Stimulated activated CD4-positive, alpha-beta T cell treated with anti-CD3 and anti-CD28 coated beads, TNF-alpha, amount 100 ng/mL, for 4 hours (primary cell): ENCODE measurements at regions not wholly inside any gene's neighbourhood (a gene's known extent, or its start where the extent isn't known, plus 50 kb on each side); places are given as distances from the start of the nearest gene placed in this dataset.
"Not testable (repeated sequence)": the region's sequence is repeated elsewhere in the genome, so short reads cannot be mapped to it uniquely, and the experiment has no call there.

Source experiments
- DNase-seq, 3 experiments: peaks; one replicate each; pipeline ENCODE4 v3.0.0-alpha.2; 2020; ENCODE audit warnings: low read depth in 3 of 3

GRCh38 chr3:124137216-124137615 lies 145.3 kb upstream of the ROPN1 start:
- no peak for DNase-seq

GRCh38 chr3:124138148-124138547 lies 146.2 kb upstream of the ROPN1 start:
- no peak for DNase-seq

DNA sequence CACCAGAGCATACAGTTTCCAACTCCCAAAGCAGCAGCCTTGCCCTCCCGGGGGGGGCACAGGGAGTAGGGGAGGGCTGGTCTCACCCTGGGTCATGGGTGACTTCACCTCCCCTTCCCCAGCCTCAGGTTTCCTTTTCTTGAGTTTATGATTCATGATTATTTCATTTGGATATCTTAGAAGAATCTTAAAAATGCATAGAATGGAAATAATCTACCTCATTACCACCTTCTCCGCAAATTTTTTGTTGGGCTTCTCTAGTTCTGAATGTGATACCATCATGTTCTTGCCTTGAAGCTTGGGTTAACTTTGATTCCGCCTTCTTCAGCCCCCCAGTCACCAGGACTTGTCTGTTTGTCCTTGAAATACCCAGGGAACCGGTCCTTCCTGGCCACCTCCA lies 148.8 kb upstream of the ROPN1 start:
- no peak for DNase-seq

DNA sequence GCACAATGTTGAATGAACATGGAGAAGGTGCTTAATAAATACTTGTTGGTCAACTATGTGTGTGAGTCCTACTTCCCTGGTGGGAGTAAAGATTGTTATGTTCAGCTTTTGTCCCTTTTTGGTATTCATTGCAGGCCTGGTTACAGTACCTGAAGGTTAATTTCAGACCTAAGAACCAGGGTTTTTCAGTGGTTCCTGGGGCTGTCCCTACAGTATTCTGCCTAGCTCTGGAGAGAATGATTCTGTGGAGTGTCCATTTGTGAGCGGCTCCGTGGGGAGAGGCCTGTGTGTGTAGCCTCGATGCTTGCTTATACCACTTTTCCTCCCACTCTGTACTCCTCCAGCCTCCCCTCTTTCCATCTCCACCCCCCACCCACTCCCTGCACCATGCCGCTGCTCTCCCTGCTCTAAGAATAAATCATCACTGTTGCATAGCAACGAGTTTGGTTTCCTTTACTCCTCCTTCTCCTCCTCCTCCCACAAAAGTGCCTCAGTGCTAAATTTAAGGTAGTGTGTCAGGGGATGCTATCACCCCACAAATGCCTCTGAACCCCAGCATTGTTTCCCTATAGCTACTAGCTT lies 150.6 kb upstream of the ROPN1 start:
- no peak for DNase-seq

- no peak for DNase-seq
These were observed 151.1 kb upstream of the ROPN1 start for GRCh38 chr3:124143047-124143446.

GRCh38 chr3:124144035-124144814 lies 152.3 kb upstream of the ROPN1 start:
- DNase-seq = no peak

DNA sequence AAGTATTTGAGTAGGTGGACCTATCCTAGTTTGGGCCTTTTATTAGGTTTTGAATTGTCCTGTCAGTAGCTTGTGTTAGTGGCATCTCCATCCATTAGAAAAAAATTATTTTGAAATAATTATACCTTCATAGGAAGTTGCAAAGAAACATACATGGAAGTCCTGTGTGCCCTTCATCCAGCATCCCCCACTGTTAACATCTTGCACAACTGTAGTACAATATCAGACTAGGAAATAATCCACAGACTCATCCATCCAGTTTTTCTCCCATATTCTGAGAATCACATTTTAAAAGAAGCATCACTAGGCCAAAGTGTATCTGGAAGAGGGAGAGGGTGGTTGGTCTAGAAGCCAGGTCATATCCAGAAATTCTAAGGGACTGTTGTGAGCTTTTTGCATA lies 155.5 kb upstream of the ROPN1 start:
- DNase-seq = no peak

DNA sequence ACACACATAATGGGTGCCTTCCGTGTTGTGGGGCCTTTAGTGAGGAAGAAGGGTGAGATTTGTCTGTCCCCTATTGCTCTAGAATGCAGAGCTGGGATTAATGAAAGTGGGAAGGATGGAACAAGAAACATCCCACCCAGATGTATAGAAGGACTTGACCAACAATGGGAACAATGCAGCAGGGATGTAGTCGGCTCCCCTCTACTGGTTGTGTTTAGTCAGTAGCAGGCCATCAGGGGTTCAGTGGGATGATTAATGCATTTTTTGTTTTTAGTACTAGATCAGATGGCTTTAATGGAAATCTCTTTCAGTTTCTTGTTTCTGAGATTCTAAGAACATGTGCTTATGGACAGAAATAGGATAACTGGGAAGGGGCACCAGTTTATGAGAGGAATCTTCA lies 156.0 kb upstream of the ROPN1 start:
- no peak for DNase-seq

DNA sequence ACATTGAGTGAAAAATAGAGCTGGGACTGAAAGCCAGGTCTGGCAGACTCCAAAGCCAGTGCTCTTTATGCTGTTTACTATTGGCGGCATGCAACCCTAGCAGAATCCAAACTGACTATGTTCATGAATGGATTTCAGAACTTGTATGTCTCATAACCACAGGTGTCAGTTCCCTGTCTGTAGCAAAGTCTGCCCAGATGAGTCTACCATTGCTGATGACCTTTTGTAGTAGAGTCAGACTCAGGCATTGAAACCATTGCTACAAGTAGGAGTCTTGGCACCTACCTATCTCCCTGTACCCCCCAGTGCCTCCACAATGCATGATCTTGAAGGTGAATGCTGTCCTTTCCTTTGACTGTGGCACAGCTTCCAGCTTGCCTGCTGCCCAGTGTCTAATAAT lies 157.2 kb upstream of the ROPN1 start:
- no peak for DNase-seq

DNA sequence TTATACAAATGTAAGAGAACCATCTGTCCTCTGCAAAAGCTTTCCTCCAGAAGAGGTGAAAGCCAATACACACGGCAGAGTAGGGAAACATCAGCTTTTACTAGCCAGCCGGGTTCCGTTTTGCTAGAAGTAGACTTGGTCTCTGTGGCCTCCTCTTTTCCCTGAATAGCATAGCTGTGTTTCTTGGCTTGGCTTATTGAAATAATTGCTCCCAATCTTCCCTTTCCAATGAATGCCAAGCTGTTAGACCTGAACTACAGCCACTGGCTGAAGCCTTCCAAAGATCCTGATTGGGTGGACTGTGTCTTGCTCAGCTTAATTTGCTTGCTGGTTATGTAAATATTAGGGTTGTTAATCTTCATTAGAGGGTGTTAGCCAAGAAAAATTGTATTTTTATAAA lies 157.8 kb upstream of the ROPN1 start:
- no peak for DNase-seq

DNA sequence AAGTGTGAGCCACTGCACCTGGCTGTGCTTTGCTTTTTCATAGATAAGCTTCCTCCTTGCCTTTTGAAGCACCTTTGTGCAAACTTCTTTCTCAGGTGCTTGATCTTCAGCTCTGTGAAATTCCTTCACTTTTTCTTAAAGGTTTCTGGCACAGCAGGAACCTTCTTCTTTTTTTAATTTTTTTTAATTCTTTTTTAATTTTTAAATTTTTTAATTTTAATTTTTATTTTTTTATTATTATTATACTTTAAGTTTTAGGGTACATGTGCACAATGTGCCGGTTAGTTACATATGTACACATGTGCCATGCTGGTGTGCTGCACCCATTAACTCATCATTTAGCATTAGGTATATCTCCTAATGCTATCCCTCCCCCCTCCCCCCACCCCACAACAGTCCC lies 161.0 kb upstream of the ROPN1 start:
- DNase-seq = not testable (repeated sequence)

DNA sequence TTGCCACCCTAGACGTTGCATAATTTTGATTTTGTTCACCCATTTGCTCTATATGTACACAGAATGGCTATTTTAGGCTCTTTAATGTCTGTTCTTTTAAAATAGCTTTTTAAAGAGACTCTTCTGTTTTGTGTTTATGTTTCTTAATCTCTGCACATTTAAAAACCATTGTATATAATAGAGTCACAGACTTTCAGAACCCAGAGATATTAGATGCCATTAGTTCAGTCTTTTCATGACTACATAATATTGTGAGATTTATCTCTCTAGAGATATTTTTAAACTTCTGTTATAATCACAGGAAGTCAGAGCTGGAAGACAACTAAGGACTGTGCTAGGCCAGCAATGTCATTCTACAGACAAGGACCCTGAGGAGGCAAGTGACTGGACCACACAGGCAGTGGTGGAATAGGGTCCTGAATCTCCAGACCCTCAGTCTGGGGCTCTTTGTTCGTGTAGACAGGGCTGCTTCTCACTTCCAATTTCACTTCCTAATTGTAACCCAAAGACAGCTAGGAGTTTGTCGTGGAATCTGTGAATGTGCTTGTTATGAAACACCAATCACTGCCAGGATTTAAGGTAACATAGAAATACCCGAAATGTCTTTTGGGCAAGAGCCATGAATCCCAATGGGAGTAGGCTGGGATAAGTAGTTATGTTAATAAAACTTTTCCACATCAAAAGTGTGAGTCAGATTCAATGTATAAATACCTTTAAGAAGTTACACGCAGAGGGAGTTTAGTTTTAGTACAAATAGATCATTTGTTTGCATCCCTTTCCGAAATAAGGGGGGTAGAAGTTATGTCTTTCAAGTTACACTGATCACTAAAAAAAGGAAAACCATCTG lies 165.2 kb upstream of the ROPN1 start:
- DNase-seq = no peak

GRCh38 chr3:124157748-124158147 lies 165.8 kb upstream of the ROPN1 start:
- no peak for DNase-seq

DNA sequence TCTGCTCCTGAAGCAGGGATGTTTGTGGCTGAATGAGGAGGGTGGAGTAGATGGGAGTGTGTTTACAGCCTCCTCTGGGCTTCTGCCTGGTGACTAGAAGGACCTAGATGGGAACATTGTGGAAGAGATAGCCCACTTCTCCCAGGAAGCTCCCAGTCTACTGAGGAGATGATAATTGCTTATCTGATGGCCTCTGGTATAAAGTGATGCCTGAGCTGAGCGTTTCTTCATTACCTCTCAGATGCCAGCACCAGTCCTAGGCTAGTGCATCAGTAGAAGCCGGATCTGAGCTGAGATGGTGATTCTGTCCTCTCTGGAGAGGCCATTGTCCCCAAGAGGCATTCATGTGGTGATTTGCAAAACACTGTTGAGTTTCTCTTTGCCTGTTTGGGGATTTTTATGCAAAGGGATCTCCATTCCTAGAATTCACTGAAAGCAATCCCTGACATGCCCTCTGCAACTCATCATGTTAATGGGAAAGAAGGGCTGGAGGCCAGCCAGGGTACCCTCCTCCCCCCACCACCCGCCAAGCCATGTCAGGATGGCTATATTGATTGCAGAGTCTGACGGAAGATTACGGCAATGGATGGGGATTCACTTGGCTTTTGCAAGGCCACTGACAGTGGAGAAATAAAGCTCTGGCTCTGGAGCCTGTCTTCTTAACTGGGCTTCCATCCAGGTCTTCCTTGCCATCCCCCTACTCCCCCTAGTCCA lies 166.4 kb upstream of the ROPN1 start:
- DNase-seq = no peak

- no peak for DNase-seq
These were observed 169.5 kb upstream of the ROPN1 start for GRCh38 chr3:124161448-124161847.

- DNase-seq = no peak
These were observed 171.8 kb upstream of the ROPN1 start for GRCh38 chr3:124163689-124164088.

- no peak for DNase-seq
These were observed 176.3 kb upstream of the ROPN1 start for GRCh38 chr3:124168271-124168670.

DNA sequence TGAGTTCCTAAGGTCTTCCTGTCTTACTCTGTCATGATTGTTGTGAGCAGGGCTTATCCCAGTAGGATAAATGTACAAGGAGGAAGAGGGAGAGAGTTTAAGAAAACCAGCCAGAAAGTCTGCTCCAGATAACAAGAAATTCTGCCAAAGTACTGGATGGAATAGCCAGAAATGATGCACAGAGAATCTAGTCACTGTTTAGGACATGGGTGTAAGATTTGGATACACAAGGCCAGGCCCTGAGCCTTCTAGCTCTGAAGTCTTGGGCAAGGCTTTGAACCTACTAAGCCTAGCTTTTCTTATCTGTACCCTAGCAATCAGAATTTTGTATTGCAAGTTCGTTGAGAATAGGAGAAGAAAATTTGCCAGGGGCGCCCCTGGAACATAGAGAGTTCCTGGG lies 180.4 kb upstream of the ROPN1 start:
- DNase-seq = no peak

- no peak for DNase-seq
These were observed 180.9 kb upstream of the ROPN1 start for GRCh38 chr3:124172816-124173215.

GRCh38 chr3:124174476-124174875 lies 182.6 kb upstream of the ROPN1 start:
- no peak for DNase-seq

DNA sequence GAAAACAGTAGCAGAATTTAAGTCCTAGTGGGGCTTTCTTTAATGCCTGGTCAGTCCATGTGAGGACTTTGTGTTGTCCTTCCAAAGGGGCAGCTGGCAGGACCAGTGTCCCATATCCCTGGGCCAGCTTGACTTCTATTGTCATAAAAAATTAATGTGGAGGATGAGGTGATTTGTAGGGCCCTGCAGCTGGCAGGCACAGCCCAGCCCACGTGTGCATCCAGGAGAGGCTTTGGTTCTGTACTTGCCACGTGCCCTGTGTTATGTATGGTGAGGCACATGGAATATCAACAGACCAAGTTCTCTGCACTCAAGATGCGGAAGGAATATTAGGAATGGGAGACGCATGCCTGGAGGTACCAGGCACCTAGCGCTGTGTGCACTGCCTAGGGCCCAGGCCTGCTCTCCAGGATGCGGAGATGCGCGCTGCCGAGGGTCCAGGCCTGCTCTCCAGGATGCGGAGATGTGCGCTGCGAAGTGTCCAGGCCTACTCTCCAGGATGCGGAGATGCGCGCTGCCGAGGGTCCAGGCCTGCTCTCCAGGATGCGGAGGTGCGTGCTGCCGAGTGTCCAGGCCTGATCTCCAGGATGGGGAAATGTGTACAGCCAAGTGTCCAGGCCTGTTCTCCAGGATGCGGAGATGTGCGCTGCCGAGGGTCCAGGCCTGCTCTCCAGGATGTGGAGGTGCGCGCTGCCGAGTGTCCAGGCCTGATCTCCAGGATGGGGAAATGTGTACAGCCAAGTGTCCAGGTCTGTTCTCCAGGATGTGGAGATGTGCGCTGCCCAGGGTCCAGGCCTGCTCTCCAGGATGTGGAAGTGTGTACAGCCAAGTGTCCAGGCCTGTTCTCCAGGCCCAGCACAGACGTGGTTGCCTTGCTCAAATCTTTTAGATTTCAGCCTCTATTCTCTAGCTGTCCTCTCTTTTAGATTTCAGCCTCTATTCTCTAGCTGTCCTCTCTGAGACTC lies 183.3 kb upstream of the ROPN1 start:
- DNase-seq = no peak
